ENCODE measurements at regions not wholly inside any gene's neighbourhood (a gene's known extent, or its start where the extent isn't known, plus 50 kb on each side); places are given as distances from the start of the nearest gene placed in this dataset.

DNA sequence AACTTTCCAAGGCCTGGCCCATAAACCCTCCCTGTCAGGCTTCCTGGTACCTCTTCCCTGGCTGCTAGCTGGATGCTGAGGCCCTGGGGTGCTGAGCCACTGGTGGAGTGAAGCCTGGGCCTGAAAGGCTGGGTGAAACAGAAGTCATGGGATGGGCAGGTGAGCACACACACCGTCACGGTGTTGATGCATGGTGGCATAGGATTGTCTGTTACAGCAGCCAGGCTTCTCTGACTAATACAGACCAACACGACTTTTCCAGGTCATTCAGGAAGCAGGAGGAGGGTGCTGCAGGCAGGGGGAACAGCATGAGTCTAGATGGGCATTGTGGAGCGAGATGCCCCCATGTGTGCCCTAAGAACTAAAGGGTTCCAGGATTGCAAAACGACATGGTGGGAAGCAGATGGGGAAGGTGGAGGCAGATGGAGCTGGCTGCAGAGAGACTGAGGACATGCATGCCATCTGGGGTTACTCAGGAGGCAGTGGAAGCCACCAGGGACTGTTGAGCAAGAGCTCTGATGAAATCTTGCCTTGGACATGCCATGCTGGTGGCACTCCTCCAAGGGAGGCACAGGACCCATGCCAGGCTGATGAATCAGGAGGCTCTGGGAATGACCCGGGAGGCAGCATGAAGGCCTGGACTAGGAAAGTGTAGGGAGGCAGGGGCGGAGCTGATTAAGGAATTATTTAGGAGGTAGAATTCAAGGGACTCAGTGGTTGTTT is 480.9 kb downstream of the TSN start:
- DNase-seq (ENCODE audit: low read depth) = peak; percentile 99

DNA sequence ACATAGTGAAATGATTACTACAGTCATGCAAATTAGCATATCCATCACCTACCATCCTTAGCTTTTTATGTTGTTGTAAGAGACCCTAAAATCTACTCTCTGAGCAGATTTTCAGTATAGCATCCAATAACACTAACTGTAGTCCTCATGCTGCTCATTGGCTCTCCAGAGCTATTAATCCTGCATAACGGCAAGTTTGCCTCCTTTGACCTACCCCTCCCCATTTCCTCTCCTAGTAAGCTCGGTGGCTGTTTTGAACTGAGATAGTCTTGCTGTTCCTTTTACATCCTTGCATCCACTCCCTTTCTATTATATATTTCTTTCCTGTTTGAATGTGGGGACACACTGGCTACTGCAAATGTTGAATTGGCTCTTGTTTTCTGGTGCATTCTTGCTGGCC is 481.5 kb downstream of the TSN start:
- no peak for DNase-seq (ENCODE audit: low read depth)

DNA sequence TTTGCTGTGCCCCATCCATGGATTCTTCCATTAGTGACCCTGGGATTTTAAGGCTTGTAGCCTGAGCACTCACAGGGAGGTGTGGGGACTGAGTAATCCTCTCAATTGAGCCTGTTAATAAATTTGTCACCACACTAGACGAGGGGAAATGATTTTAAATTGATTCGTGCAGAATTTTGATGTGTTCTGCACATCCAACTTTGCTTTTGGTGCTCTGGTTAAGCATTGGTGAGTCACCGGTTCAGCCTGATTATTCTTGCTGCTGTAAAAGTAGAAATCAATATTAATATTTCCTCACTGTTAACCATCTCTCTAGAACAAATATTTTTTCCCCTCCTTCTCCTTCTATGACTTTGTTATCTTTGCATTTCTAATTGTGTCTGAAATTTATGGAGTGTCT is 482.0 kb downstream of the TSN start:
- no peak for DNase-seq (ENCODE audit: low read depth)

DNA sequence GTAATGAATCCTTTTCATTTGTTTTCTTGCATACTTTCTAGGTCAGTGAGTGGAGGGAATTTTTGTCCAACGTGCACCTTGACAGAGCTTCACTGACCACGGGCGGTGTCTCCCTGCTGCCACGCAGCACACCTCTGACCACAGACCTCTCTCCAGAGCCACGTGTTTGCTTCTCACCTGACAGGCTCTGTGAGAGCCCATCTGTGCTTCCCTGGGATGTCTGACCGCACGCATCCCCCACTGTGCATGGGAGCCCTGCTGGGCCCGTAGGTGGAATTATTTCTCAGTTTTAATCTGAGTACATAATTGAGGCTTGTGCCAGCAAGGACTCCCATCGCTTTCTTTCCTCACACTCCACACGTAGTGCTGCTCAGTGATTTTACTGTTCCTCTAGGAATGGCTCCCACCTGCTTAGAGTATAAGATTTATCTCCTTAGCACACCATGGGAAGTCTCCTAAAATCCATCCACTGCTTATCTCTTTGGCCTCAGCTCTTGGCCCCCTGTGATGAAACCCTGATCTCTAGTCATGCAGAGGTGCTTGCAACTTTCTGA is 482.6 kb downstream of the TSN start:
- DNase-seq (ENCODE audit: low read depth) = no peak

DNA sequence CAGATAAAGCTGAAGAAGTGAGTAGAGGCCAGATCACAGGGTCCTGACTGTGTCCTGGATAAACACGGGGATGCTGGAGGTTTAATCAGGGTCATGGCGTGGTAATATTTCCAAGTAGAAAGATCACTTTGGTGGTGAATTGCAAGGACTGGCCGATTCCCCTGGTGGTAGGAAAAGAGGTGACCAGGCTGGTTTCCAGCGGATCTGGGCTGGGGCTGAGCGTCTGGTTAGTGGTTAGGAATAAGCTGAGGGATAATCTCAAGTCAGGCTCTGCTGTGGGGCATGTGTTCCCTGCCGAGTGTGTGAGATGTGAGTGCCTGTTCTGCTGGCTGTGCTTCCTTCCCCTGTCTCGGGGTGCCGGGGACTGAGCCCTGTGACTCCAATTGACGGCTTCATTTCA is 484.0 kb downstream of the TSN start:
- DNase-seq (ENCODE audit: low read depth) = no peak

DNA sequence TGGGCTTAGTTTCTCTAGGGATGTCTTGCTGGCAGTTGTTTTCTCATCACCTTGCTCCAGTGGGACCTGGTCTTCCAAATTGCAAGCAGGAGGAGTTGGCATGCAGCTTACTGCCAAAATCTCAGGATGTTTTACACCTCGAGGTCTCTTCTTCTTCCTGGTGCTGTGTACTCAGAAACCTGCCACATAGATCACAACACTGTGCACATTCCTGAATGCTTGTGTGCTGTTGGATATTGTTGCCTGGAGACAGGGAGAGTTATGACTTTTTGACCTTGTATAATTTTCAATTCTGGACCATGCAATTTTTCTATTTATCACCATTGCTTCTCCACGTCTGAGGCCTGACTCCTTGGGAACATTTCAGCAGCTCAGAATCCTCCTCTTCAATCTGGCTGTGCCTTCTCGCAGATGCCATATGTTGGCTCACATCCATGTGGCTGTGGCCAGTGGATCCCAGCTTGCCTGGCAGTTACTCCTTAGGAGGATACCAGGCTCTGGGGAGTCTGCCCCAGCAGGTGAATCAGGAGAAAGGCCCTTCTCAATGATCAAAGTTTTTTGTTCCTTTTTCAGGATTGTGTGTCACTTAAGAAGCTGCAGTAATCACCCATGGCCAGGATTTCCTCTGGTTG is 489.3 kb downstream of the TSN start:
- no peak for DNase-seq (ENCODE audit: low read depth)

DNA sequence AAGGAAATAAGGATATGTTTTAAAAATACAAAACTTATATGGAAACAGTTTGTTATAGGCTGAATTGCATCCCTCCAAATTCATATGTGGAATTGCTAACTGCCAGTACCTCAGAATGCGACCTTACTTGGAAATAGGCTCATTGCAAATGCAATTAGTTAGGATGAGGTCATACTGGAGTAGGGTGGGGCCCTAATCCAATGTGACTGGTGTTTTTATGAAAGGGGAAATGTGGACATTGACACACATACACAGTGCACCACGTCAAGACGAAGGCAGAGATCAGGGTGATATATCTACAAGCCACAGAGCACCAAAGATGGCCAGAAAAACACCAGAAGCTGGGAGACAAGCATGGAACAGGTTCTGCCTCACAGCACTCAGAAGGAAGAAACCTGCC is 494.2 kb downstream of the TSN start:
- DNase-seq (ENCODE audit: low read depth) = no peak

DNA sequence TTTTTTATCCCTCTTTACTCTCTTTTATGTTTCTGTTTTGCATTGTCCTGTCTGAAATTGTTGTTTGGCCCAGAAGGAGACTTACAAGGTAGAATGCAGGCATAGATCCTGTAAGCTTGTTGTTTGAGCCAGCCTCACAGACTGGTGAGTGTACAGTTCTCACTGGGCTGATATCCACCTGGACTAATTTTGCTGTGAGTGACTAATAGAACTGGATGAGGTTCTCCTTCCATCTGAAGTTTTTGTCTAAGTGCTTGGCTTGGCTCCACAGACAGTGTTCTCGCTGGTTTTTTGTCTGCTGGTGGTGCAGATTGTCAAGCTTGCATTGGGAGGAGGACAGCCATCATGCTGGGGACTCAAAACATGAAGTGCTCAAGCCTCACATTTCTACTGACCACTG is 495.7 kb downstream of the TSN start:
- no peak for DNase-seq (ENCODE audit: low read depth)

DNA sequence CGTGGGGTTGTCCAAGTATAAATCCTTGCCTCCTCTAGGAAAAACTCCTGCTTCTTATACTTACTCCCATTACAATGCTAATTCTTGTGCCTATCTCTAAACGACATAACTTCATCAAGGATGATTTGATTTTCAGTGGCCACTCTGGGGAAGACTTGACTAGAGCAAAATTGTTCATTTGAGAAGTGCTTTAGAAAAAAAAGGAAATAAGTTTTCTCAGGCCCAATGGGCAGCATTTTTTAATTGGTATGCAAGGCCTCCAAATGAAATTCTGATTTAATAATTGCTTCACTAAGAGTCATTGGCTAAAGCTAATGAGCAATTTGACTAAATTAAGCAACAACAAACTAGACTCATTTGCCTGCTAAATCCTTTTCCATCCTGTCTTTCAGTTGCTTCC is 496.1 kb downstream of the TSN start:
- no peak for DNase-seq (ENCODE audit: low read depth)

DNA sequence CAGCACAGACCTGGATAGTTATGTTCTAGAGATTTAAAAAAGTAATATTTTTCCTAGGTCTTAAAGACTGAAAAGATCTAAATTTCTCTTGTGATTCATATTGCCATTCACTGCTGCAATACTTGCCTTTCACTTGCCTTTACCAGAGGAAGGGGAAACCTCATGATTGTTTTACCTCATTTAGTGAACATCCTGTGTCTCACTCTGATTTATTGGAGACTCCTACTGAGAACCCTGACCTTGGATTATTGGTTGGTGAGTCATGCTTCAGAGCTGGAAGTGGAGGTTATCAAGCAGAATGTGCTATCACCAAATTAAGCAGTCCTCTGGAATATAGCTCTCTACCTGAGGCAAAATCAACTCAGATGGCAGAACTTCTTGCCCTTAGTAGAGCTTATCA is 500.5 kb downstream of the TSN start:
- peak; percentile 59 for DNase-seq (ENCODE audit: low read depth)

DNA sequence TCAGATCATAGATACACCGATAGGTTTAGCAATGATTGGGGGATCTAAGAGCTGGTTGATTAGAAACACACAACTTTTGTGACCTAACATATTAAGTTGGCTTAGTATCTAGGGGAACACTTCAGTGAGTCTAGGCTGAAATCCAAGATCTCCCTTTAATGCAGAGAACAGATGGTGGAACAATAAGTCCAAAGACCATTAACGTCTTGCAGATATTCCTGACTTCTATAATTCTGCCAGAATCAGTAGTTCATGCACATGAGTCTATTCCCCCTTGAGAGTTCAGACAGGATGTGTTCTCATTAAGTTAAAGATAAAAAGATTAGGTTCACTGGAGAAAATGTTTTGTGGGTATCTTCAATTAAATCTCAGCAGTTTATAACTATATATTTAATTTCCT is 506.5 kb downstream of the TSN start:
- no peak for DNase-seq (ENCODE audit: low read depth)

DNA sequence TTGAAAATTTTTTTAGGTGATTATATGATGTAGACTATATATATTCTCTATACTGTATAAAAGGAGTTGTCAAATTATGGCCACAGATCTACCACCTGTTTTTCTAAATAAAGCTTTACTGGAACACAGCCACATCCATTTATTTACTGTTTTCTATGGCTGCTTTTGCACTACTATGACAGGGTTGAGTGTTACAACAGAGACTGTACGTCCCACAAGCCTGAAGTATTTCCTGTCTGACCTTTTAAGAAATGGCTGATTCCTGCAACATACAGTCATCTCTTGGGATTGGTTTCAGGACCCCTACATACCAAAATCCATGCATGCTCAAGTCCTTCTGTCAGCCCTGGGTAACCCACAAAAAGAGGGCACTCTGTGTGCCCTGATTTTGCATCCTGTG is 508.3 kb downstream of the TSN start:
- DNase-seq (ENCODE audit: low read depth) = peak; percentile 17

DNA sequence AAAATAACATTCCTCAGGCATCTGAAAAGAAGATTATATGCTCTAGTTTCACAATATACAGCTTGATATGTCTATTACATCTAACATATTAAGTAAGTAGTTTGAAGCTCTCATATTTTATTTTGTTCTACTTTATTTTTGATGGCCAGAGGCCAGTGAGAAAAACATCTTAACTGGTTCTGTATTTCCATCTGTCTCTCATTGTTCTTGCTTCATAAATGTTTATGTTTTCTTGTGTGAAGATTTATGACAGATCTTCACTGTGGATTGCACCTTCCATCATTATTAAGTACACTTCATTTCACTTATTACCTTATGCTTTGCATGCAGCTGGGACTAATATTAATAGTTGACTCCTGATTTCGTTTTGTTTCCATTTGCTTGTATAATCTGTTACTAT is 511.2 kb downstream of the TSN start:
- DNase-seq (ENCODE audit: low read depth) = no peak

DNA sequence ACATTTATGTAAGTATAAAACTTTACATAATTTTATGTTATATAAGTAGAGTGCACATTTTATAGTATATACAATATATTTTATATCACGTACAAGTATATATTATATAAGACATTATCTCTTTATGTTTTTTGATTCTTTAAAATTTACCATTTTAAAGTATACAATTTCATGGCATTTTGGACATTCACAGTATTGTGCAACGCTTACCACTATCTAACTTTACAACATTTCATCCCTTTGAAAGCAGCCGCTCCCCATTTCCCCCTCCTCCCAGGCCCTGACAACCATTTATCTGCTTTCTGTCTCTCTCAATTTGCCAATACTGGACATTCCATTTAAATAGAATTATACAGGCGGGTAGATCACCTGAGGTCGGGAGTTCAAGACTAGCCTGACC is 512.5 kb downstream of the TSN start:
- DNase-seq (ENCODE audit: low read depth) = no peak

DNA sequence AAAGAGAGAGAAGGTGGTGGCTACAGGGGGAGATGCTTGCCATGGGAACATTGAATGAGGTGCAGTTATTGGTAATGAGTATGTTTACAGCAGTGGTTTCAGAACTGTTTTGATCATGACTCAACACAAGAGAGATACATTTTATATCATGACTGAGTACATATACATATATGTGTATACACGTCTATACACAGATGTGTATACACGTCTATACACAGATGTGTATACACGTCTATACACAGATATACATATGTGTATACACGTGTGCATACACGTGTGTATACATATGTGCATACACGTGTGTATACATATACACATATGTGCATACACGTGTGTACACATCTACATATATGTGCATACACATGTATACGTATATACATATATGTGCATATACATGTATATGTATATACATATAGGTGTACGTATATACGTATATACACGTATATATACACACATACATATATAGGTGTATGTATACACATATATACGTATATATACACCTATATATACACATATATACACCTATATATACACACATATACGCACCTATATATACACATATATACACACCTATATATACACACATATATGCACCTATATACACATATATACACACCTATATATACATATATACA is 518.5 kb downstream of the TSN start:
- DNase-seq (ENCODE audit: low read depth) = no peak

DNA sequence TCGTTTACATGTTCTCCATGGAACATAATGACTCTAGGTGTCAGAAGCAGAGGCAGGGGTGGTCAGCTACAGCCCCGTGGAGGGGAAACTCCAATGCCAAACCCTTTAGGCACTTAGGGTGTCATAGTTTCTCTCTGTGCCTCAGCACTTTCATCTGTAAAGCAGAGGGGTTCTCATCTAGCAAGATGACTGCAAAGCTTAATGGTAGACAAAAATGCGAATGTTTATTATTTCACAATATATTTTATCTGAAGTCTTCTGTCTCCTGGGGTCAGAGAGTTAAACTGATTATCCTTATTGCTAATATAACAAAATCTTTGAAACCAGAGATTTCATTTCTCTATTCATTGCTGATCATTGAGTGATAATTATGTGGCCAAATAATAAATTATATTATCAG is 522.5 kb downstream of the TSN start:
- DNase-seq (ENCODE audit: low read depth) = no peak

DNA sequence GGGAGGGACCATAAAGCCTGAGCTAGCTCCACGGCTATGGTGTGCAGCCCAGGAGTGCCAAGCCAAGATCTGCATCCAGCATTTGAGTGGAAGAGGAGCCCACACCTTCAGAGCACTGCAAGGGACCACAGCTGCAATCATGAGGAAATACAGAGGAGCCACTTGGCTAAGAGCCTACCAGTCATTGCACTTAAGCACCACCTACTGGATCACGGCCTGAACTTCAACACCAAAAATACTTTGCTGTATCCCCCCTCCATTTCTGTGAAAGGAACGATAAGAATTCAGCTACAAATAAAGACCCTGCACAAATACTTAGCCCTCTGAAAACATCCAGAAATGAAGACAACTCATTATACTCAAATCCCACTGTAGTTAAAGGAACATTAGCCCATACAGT is 545.3 kb downstream of the TSN start:
- no peak for DNase-seq (ENCODE audit: low read depth)

DNA sequence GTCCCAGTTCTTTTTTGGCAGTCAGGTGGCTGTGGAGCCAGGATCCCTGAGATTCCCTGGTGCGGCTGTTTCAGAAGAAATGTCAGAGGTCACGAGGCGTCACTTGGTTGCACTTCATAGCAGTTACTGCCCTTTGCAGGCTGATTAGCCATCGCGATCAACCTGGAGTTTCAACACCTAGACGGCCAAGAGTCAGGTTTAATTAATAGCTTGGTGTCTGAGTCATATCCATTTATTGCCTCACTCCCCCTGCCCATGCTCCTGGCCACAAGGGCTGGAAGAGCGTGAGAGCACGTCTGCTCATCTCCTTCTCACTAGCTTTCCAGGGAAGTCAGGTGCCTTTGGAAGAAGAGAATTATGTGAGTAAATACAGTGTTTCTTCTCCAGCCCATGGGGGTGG is 552.3 kb downstream of the TSN start:
- no peak for DNase-seq (ENCODE audit: low read depth)

DNA sequence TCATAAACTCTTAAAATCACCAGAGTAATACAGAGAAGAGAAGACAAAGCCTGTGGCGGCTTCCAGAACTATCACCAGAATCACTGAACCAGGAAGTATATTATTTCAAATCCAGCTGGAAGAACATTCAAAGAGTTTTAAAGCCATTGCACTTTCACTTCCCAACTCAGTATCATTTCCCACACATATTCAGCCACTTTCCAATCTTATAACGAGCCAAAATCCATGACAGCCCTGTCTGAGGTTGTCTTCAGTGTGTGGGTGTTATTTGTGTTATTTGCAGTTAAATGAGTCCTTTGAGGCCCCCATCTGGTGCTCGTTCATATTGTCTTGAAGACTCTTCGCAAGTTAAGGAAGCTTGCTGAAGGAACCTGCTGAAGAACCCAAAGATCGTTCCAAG is 559.9 kb downstream of the TSN start:
- no peak for DNase-seq (ENCODE audit: low read depth)

DNA sequence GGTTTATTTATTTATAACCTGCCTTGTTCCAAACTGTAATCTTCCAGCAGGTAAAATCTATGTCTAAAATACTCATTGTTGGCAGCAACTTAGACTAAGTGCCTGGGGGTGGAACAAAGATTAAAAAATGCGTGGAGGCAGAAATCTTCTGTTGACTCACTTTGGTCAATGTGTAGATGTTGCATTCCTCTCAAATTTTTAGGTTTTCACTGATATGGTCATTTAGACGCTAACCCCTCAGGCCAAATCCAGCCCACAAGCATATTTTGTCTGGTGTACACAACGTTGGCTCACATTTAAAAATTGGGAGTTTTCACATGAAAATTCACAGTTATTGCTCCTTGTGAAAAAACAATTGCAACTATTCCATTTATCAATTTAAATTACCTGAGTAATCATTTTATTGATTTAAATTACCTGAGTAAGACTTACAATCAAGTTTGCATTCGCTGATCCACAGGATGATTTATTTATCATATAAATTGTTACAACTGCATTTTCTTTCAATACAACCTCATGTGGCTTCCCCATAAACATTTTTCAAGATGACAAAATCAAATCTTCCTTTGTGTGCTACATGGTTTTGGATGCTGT is 564.2 kb downstream of the TSN start:
- DNase-seq (ENCODE audit: low read depth) = no peak

DNA sequence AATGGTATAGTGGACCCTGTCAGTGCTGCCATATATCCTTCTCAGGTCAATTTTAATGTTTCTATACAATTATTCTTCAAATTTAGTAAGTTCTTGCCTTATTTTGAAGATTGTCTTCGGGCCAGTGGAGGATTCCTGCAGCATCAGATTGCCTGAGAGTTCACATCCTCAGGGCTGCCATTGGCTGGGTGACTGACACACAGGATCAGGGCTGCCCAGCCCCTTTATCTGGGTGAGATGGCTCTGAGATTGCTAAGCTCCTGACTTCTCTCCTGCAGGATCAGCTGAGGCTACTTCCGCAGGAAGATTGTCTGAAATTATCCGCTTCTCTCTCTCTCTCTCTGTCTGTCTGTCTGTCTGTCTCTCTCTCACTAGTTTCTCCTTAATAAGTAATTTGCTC is 567.4 kb downstream of the TSN start:
- no peak for DNase-seq (ENCODE audit: low read depth)

DNA sequence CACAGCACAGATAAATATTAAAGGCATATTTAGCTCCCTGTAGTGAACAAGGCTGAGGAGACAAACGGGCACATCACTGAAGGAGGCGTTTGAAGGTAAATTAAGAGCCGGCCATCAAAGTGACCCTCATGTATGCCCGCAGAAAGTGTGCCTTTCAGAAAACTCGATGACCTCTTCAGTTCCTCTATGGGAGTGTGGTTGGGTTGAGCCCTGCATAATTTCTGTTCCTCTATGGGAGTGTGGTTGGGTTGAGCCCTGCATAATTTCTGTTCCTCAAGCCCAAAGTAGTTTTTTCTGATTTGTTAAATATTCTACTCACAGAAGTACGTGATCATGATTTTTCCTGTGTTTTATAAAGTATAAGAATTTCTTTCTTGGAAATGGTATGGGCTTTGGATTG is 568.5 kb downstream of the TSN start:
- no peak for DNase-seq (ENCODE audit: low read depth)

DNA sequence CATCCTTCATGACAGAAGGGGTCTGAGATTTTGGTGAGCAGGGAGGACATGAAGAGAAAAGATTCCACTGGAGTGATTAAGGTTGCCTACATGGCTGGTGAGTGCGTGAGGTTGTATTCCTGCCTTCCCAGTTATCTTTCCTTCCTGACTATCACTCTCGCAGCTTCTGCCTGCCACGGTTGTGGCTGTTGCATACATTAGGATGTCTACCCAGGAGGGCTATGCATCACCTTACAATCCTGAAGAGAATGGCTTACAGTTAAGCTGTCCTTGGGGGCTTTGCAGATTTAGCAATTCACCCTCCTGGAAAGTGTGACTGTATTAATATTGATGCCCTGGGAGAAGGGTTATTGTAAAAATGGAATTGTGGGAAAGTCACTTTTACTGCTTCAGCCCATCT is 571.0 kb downstream of the TSN start:
- DNase-seq (ENCODE audit: low read depth) = no peak

Measured in HS-27A (cell line).